IMR-90 (cell line): ENCODE measurements at regions not wholly inside any gene's neighbourhood (a gene's known extent, or its start where the extent isn't known, plus 50 kb on each side); places are given as distances from the start of the nearest gene placed in this dataset.

Source experiments
- ATAC-seq: fragments of 200-7000 bp; cut with Tn5 transposase; 2 replicates; pipeline ENCODE4 v1.9.1; 2020; ENCODE audit warnings: low read depth, mild to moderate bottlenecking, moderate library complexity
- BruUV-seq: library from RNA; stranded (reverse); fragments of 400-500 nt; replicated peaks from 2 replicates; lab custom pipeline; 2021; lab: Mats Ljungman, UMichigan
- CTCF ChIA-PET: fragments of 300-600 bp; formaldehyde crosslinking; extraction: SDS; loops from one replicate; lab custom pipeline; 2021; ENCODE audit warnings: antibody characterized with exemption; lab: Yijun Ruan, JAX
- POLR2A ChIA-PET: fragments of 300-600 bp; sonication (Branson Sonifier 250); formaldehyde crosslinking; loops from one replicate; lab custom pipeline; 2022; ENCODE audit warnings: antibody characterized with exemption; ENCODE audit not compliant: unreplicated experiment; lab: Charles Lee
- DNase-seq: peaks from one replicate; pipeline ENCODE4 v3.0.0; 2013
- H2AFZ ChIP-seq: replicated peaks from 2 replicates; pipeline ENCODE3; 2013; ENCODE audit warnings: low read length, mild to moderate bottlenecking; ENCODE audit not compliant: poor library complexity
- H2AK5ac ChIP-seq: 2 replicates; pipeline ENCODE4 v1.6.1; 2013; ENCODE audit warnings: low read depth, low read length, inconsistent platforms
- H2AK9ac ChIP-seq: replicated peaks from 2 replicates; pipeline ENCODE3; 2013; ENCODE audit warnings: mild to moderate bottlenecking, low read depth, low read length, moderate library complexity; ENCODE audit not compliant: poor library complexity
- H2BK120ac ChIP-seq: 2 replicates; pipeline ENCODE4 v1.6.1; 2013; ENCODE audit warnings: low read depth, low read length, inconsistent platforms
- H2BK15ac ChIP-seq: 3 replicates; pipeline ENCODE4 v1.6.1; 2013; ENCODE audit warnings: low read depth, low read length, inconsistent platforms
- H2BK20ac ChIP-seq: 2 replicates; pipeline ENCODE4 v1.6.1; 2013; ENCODE audit warnings: low read depth, mild to moderate bottlenecking, inconsistent platforms, low read length, moderate library complexity
- H2BK5ac ChIP-seq: 2 replicates; pipeline ENCODE4 v1.6.1; 2013; ENCODE audit warnings: mild to moderate bottlenecking, low read depth, low read length, inconsistent platforms; ENCODE audit not compliant: poor library complexity, severe bottlenecking
- H3K14ac ChIP-seq: replicated peaks from 2 replicates; pipeline ENCODE4 v1.6.1; 2013; ENCODE audit warnings: low read depth, low read length, inconsistent platforms
- H3K18ac ChIP-seq: 2 replicates; pipeline ENCODE4 v1.6.1; 2013; ENCODE audit warnings: low read depth, low read length, control low read depth
- H3K23ac ChIP-seq: 2 replicates; pipeline ENCODE4 v1.6.1; 2013; ENCODE audit warnings: low read depth, low read length, inconsistent platforms
- H3K27ac ChIP-seq: 2 replicates; pipeline ENCODE4 v1.5.1; 2013; ENCODE audit warnings: mild to moderate bottlenecking, control low read depth, low read length; ENCODE audit not compliant: insufficient read depth
- H3K27me3 ChIP-seq: 2 replicates; pipeline ENCODE4 v1.6.1; 2013; ENCODE audit warnings: low read length; ENCODE audit not compliant: control insufficient read depth, insufficient read depth
- H3K36me3 ChIP-seq: 2 replicates; pipeline ENCODE4 v1.6.1; 2013; ENCODE audit warnings: low read length, mixed read lengths; ENCODE audit not compliant: control insufficient read depth, insufficient read depth
- H3K4ac ChIP-seq: 2 replicates; pipeline ENCODE4 v1.6.1; 2013; ENCODE audit warnings: low read depth, low read length, inconsistent platforms
- H3K4me1 ChIP-seq: 2 replicates; pipeline ENCODE4 v1.6.1; 2013; ENCODE audit warnings: low read length, mixed read lengths; ENCODE audit not compliant: control insufficient read depth, insufficient read depth
- H3K4me2 ChIP-seq: 2 replicates; pipeline ENCODE4 v1.6.1; 2013; ENCODE audit warnings: low read depth, mild to moderate bottlenecking, control low read depth, low read length, moderate library complexity
- H3K4me3 ChIP-seq: 2 replicates; pipeline ENCODE4 v1.5.1; 2013; ENCODE audit warnings: low read depth, mild to moderate bottlenecking, control low read depth, low read length, moderate library complexity; ENCODE audit not compliant: insufficient read depth
- H3K56ac ChIP-seq: 2 replicates; pipeline ENCODE4 v1.6.1; 2013; ENCODE audit warnings: low read length, inconsistent platforms; ENCODE audit not compliant: insufficient read depth; ENCODE audit errors: extremely low read depth
- H3K79me1 ChIP-seq, 2 experiments: 2 replicates each; pipeline ENCODE4 v1.6.1; 2013; ENCODE audit warnings: low read length in 2 of 2, inconsistent platforms in 1 of 2, low read depth in 1 of 2
- H3K9ac ChIP-seq: 2 replicates; pipeline ENCODE4 v1.6.1; 2013; ENCODE audit warnings: low read depth, low read length, control low read depth
- H3K9me1 ChIP-seq: 2 replicates; pipeline ENCODE4 v1.6.1; 2013; ENCODE audit warnings: low read length, inconsistent platforms; ENCODE audit not compliant: insufficient read depth
- H3K9me3 ChIP-seq: 2 replicates; pipeline ENCODE4 v1.6.1; 2013; ENCODE audit warnings: low read length; ENCODE audit not compliant: control insufficient read depth, insufficient read depth
- H4K20me1 ChIP-seq: 2 replicates; pipeline ENCODE4 v1.6.1; 2013; ENCODE audit warnings: low read length, inconsistent platforms; ENCODE audit not compliant: insufficient read depth
- H4K5ac ChIP-seq: 2 replicates; pipeline ENCODE4 v1.6.1; 2013; ENCODE audit warnings: mild to moderate bottlenecking, low read depth, low read length, control low read depth
- H4K8ac ChIP-seq, 2 experiments: 2 replicates each; pipeline ENCODE4 v1.6.1; 2013; ENCODE audit warnings: low read depth in 2 of 2, low read length in 2 of 2, control low read depth in 1 of 2, inconsistent platforms in 1 of 2
- H4K91ac ChIP-seq: 2 replicates; pipeline ENCODE4 v1.6.1; 2013; ENCODE audit warnings: low read depth, low read length, inconsistent platforms; ENCODE audit not compliant: insufficient read depth
- BHLHE40 ChIP-seq: fragments of 150-350 bp; IDR thresholded peaks from 2 replicates; pipeline ENCODE4 v1.6.1; 2016; ENCODE audit warnings: mild to moderate bottlenecking, low read depth, low read length
- CEBPB ChIP-seq: IDR thresholded peaks from 2 replicates; pipeline ENCODE4 v1.6.1; 2012; ENCODE audit warnings: low read depth, low read length, improper control_type of control experiment
- CHD1 ChIP-seq: IDR thresholded peaks from 2 replicates; pipeline ENCODE4 v1.6.1; 2012; ENCODE audit warnings: low read depth, low read length, improper control_type of control experiment
- CTCF ChIP-seq: conservative IDR thresholded peaks from 2 replicates; pipeline ENCODE4 v1.5.1; 2012; ENCODE audit warnings: mild to moderate bottlenecking, low read depth, low read length, improper control_type of control experiment
- ELK1 ChIP-seq: fragments of 150-350 bp; IDR thresholded peaks from 2 replicates; pipeline ENCODE4 v1.6.1; 2016; ENCODE audit warnings: low read depth, mild to moderate bottlenecking, low read length, moderate library complexity, borderline replicate concordance
- MAFK ChIP-seq: IDR thresholded peaks from 2 replicates; pipeline ENCODE4 v1.6.1; 2012; ENCODE audit warnings: low read depth, low read length, improper control_type of control experiment
- MXI1 ChIP-seq: IDR thresholded peaks from 2 replicates; pipeline ENCODE4 v1.6.1; 2012; ENCODE audit warnings: low read depth, mild to moderate bottlenecking, low read length, moderate library complexity, borderline replicate concordance
- NFE2L2 ChIP-seq: fragments of 150-350 bp; IDR thresholded peaks from 2 replicates; pipeline ENCODE4 v1.6.1; 2016; ENCODE audit warnings: low read depth, mild to moderate bottlenecking, low read length
- RCOR1 ChIP-seq: IDR thresholded peaks from 2 replicates; pipeline ENCODE4 v1.6.1; 2012; ENCODE audit warnings: mild to moderate bottlenecking, low read length, improper control_type of control experiment; ENCODE audit not compliant: insufficient replicate concordance
- RFX5 ChIP-seq: IDR thresholded peaks from 2 replicates; pipeline ENCODE4 v1.8.0; 2012; ENCODE audit warnings: low read depth, mild to moderate bottlenecking, low read length, moderate library complexity
- SMC3 ChIP-seq: fragments of 150-350 bp; IDR thresholded peaks from 2 replicates; pipeline ENCODE4 v1.6.1; 2016; ENCODE audit warnings: low read depth, mild to moderate bottlenecking, antibody characterized with exemption, low read length, moderate library complexity
- WGBS, 2 experiments: methylation state at CpG; one replicate each; pipeline versions ENCODE4 v1.1.5 to v1.1.7; 2013; ENCODE audit warnings: missing lambda C conversion rate in 2 of 2; ENCODE audit not compliant: insufficient read length in 1 of 2; ENCODE audit errors: extremely low coverage in 2 of 2; 5-methylcytosine and 5-hydroxymethylcytosine counted together
- dilution Hi-C: fragments of 300-500 bp; cut with HindIII; formaldehyde crosslinking; loops from one replicate; pipeline ENCODE4 v1.14.3; 2018; ENCODE audit warnings: low sequenced_read_pairs; ENCODE audit not compliant: unreplicated experiment
- in situ Hi-C: fragments of 300-500 bp; cut with MboI; formaldehyde crosslinking; loops from 3 replicates; pipeline ENCODE4 v1.14.3; 2019; ENCODE audit warnings: low sequenced_read_pairs, inconsistent platforms, mixed read lengths
- intact Hi-C: fragments of 100-400 bp; cut with micrococcal nuclease; formaldehyde crosslinking; loops from 2 replicates; pipeline ENCODE4 v1.10.0; 2022

- Histone ChIP-seq H3K27me3 (no peaks in the 10 kb centered on the region), H2BK20ac (peak overlapping the region; percentile 92), H3K4me2 (no peak overlapping the region), H3K27ac (peak overlapping the region; percentile 91), H3K79me1 (peaks cover 0 to 16% of the 10 kb centered on the region in 2 experiments; a peak in 1 of 4 replicates), H2BK5ac (peak overlapping the region; percentile 99), H3K56ac (no peak overlapping the region), H3K9ac (no peak overlapping the region), H3K36me3 (no peaks in the 10 kb centered on the region), H3K4me3 (no peak overlapping the region), H4K5ac (peak overlapping the region; percentile 93), H3K4me1 (peaks cover 34% of the 10 kb centered on the region), H3K4ac (peak overlapping the region; percentile 99), H2BK15ac (peak overlapping the region; percentile 89; the same call in 2 of the 3 replicates), H2AK9ac (peak overlapping the region; percentile 60), H2AFZ (peak overlapping the region; percentile 5), H4K91ac (peak overlapping the region; percentile 99), H3K9me1 (peaks cover 30% of the 10 kb centered on the region), H4K20me1 (no peaks in the 10 kb centered on the region), H3K18ac (peak overlapping the region; percentile 96), H3K23ac (0 out of 2 replicates have a peak overlapping the region, but pooled peaks have one; percentile 80), H2AK5ac (peak overlapping the region; percentile 99), H3K9me3 (no peaks in the 10 kb centered on the region), H2BK120ac (peak overlapping the region; percentile 99), H3K14ac (peak overlapping the region; percentile 87), H4K8ac (peak overlapping the region; percentile 95 to 98)
- TF ChIP-seq RFX5 (no peak), MXI1 (no peak), RCOR1 (no peak), CTCF (no peak), BHLHE40 (no peak), CEBPB (no peak), CHD1 (no peak), SMC3 (no peak), ELK1 (no peak), NFE2L2 (no peak), MAFK (no peak)
- ATAC-seq (no peak), DNase-seq (no peak)
- ChIA-PET POLR2A (no interaction called here), CTCF (no interaction called here)
- BruUV-seq, result no TSS peak
- dilution Hi-C loops, result no loop called here
- in situ Hi-C loops, result no loop called here
- WGBS, 2 experiments, result 100% methylated on average over 3 of the region's 6 CpGs; no CpG with 5 or more reads in 1 of the 2 experiments
- intact Hi-C loops, result loop anchor here (10.0 kb wide), 1 partner anchor 520 kb away; the partner anchor contains the start of gene CXCL12
These were observed 216.0 kb upstream of the ZNF32 start for GRCh38 chr10:43864656-43865055.
